Pancreas (tissue), 10 donors: ENCODE measurements at regions not wholly inside any gene's neighbourhood (a gene's known extent, or its start where the extent isn't known, plus 50 kb on each side); places are given as distances from the start of the nearest gene placed in this dataset.

Source experiments
- ATAC-seq, 4 donors: fragments of 200-7000 bp; cut with Tn5 transposase; one replicate each; pipeline versions ENCODE4 v1.8.0 to v1.9.1; 2020; ENCODE audit warnings: mild to moderate bottlenecking in 4 of 4, moderate library complexity in 4 of 4
- DNase-seq, 6 donors: peaks; one replicate each; pipeline ENCODE4 v3.0.0-alpha.2; 2020
- FAIRE-seq: peaks from 2 replicates; lab custom pipeline; 2012; peaks lifted over from hg19 to GRCh38; lab: Jason Lieb, UNC
- H3K27ac ChIP-seq, 4 donors: fragments of 200-600 bp; sonication (generic); 1 replicate in 3 of 4; 2 replicates in 1 of 4; pipeline versions ENCODE4 v1.5.0 to v1.8.0; 2020
- H3K27me3 ChIP-seq, 4 donors: fragments of 200-600 bp; one replicate each; pipeline ENCODE4 v1.8.0; 2021
- H3K36me3 ChIP-seq, 3 donors: fragments of 200-600 bp; sonication (generic) in 1 of 3; one replicate each; pipeline versions ENCODE4 v1.5.0 to v1.8.0; 2020 to 2021
- H3K4me1 ChIP-seq, 3 donors: fragments of 200-600 bp; one replicate each; pipeline ENCODE4 v1.8.0; 2021
- H3K4me3 ChIP-seq, 4 donors: fragments of 200-600 bp; sonication (generic) in 2 of 4; one replicate each; pipeline versions ENCODE4 v1.5.0 to v1.8.0; 2020 to 2021
- H3K9me3 ChIP-seq, 4 donors: fragments of 200-600 bp; one replicate each; pipeline ENCODE4 v1.8.0; 2021
- WGBS, 2 donors: extraction: QIAGEN DNeasy Blood & Tissue Kit; methylation state at CpG; one replicate each; pipeline ENCODE4 v1.1.7; 2013; 5-methylcytosine and 5-hydroxymethylcytosine counted together
- intact Hi-C, 3 donors: fragments of 100-400 bp; cut with DNase I; formaldehyde crosslinking; loops; one replicate each; pipeline versions ENCODE4 v1.11.1 to v1.14.2; 2022
- TF ChIP-seq, protein P1 (sequence below), 4 donors: fragments of 200-600 bp; sonication (generic) in 3 of 4; IDR thresholded peaks; one replicate each; pipeline versions ENCODE4 v1.5.0 to v1.8.0; 2021; ENCODE audit warnings: antibody characterized with exemption in 4 of 4
- donor health status: healthy with polysubstance abuse.
- donor health status: DM: no; HTN: no; CAD: no; lungs with moderate emphysema.
- donor health status: DM: no; HTN: no; CAD: no.
- donor health status: control.
- donor health status: control.
- donor health status: Bipolar disorder and iron deficiency.
- donor health status: DM: yes; HTN: yes; CAD: no.
- donor health status: DM: no; HTN: no; CAD: no.
- donor health status: DM: no; HTN: no; CAD: no.
- donor health status: DM: yes; HTN: yes; CAD: no.

DNA sequence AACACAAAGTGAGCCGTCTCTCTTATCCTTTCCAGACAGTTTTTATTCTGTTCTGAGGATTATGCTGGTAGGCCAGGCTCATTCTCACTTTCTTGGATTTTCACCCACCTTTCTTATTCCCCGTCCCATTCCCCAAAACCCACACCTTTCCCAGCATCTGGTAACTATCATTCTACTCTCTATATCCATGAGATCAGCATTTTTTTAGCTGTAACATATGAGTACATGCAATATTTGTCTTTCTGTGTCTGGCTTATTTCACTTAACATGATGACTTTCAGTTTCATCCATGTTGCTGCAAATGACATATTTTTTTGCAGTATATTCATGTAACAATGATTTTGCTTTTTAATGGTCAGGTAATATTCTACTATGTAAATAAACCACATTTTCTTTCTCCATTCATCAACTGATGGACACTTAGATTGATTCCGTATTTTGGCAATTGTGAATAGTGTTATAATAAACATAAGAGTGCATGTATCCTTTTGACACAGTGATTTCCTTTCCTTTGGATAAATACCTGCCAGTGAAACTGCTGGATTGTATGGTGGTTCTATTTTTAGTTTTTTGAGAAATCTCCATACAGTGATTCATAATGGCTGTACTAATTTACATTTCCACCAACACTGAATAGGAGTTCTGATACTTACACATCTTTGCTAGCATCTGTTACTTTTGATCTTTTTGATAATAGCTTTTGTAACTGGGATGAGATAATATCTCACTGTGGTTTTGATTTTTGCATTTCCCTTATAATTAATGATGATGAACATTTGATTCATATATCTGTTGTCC, 289.3 kb downstream of the RPRM start:
- no peaks in the 10 kb centered on the region for H3K36me3 ChIP-seq
- no peaks in the 10 kb centered on the region for H3K27me3 ChIP-seq
- H3K4me3 ChIP-seq, result no peak overlapping the region
- no peak for FAIRE-seq
- WGBS, 2 donors, result 72 to 79% methylated on average over 3 of the region's 3 CpGs
- intact Hi-C loops, result no loop called here
- H3K4me1 ChIP-seq, result no peaks in the 10 kb centered on the region
- no peak for ATAC-seq
- DNase-seq, result no peak
- H3K9me3 ChIP-seq, result no peaks in the 10 kb centered on the region
- H3K27ac ChIP-seq, result no peak overlapping the region
- TF ChIP-seq, protein P1, sequence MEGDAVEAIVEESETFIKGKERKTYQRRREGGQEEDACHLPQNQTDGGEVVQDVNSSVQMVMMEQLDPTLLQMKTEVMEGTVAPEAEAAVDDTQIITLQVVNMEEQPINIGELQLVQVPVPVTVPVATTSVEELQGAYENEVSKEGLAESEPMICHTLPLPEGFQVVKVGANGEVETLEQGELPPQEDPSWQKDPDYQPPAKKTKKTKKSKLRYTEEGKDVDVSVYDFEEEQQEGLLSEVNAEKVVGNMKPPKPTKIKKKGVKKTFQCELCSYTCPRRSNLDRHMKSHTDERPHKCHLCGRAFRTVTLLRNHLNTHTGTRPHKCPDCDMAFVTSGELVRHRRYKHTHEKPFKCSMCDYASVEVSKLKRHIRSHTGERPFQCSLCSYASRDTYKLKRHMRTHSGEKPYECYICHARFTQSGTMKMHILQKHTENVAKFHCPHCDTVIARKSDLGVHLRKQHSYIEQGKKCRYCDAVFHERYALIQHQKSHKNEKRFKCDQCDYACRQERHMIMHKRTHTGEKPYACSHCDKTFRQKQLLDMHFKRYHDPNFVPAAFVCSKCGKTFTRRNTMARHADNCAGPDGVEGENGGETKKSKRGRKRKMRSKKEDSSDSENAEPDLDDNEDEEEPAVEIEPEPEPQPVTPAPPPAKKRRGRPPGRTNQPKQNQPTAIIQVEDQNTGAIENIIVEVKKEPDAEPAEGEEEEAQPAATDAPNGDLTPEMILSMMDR (IDR thresholded peaks at IDR 0.05), result no peak

DNA sequence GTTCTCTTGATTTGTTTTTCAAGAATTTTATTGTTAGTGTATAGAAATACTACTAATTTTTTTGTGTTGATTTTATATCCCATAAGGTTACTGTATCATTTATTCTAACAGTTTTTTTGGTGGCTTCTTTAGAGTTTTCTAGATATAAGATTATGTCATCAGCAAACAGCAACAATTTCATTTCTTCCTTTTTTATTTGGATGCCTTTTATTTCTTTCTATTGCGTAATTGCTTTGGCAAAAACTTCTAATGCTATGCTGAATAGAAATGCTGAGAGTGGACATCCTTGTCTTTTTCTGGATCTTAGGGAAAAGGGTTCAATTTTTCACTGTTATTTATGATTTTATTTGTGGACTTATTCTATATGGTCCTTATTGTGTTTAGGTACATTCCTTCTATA, 298.8 kb downstream of the RPRM start:
- Histone ChIP-seq H3K27ac (no peak overlapping the region), H3K27me3 (no peaks in the 10 kb centered on the region), H3K4me1 (no peaks in the 10 kb centered on the region), H3K9me3 (no peaks in the 10 kb centered on the region), H3K4me3 (no peak overlapping the region), H3K36me3 (no peaks in the 10 kb centered on the region)
- FAIRE-seq (no peak), ATAC-seq (no peak), DNase-seq (no peak)
- WGBS, 2 donors, result 88% methylated on average over 1 of the region's 1 CpG
- intact Hi-C loops, result no loop called here
- TF ChIP-seq, protein P1 (IDR thresholded peaks at IDR 0.05), result no peak

DNA sequence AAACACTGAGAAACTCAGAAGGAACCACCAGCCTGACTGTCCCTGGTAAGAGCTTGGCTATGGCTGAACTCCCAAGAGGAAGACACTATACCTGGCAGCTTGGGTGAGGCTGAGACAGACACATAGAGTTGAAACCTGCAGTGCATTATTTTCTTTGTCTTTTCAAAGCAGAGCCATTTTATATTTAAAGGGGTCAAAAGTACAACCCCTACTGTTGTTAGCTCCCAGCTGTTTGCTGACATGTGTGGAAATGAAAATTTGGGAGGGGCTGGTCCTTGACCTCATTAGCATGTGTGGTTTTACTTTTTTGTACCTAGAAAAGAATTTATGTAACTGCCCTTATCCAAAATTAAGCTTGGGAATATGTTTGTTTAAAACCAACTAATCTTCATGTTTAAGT, 309.0 kb downstream of the RPRM start:
- no peaks in the 10 kb centered on the region for H3K36me3 ChIP-seq
- H3K9me3 ChIP-seq, result no peaks in the 10 kb centered on the region
- ATAC-seq (no peak), FAIRE-seq (no peak), DNase-seq (no peak)
- intact Hi-C loops, result loop anchor here in 1 of 3 donors (10.0 kb wide), 1 partner anchor 345 kb away; no protein-coding TSS in a partner anchor
- no peak overlapping the region for H3K4me3 ChIP-seq
- no peaks in the 10 kb centered on the region for H3K27me3 ChIP-seq
- no peaks in the 10 kb centered on the region for H3K4me1 ChIP-seq
- TF ChIP-seq, protein P1 (IDR thresholded peaks at IDR 0.05), result no peak
- H3K27ac ChIP-seq, result no peak overlapping the region

DNA sequence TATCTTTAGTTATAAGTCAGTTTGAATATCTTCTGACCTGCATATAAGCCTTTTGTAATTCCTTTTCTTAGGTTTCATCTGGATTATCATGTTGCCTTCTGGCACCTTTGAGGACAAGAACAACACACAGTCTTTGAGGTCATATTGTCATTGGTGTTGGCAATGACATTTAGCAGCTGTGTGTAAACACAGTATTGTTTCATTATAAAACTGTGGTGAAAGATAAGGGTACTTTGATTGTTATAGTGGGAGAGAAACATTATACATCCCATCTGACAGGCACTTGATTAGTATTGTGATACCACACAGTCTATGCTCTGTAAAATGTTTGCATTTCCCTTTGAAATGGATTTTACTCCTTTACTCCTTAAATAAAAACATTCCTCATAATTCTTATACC, 313.5 kb downstream of the RPRM start:
- no peak for FAIRE-seq
- no peak for ATAC-seq
- DNase-seq, result no peak

More for the DNA sequence above, 313.5 kb downstream of the RPRM start:
- Histone ChIP-seq H3K4me3 (no peak overlapping the region), H3K27me3 (no peaks in the 10 kb centered on the region), H3K27ac (no peak overlapping the region), H3K9me3 (no peaks in the 10 kb centered on the region), H3K36me3 (no peaks in the 10 kb centered on the region), H3K4me1 (no peaks in the 10 kb centered on the region)
- intact Hi-C loops, result loop anchor here in 1 of 3 donors (10.0 kb wide), 1 partner anchor 350 kb away; no protein-coding TSS in a partner anchor
- TF ChIP-seq, protein P1 (IDR thresholded peaks at IDR 0.05), result no peak
